CD14-positive monocyte (primary cell): ENCODE measurements at regions not wholly inside any gene's neighbourhood (a gene's known extent, or its start where the extent isn't known, plus 50 kb on each side); places are given as distances from the start of the nearest gene placed in this dataset.

Experiments
- DNase-seq, 3 donors: peaks; one replicate each; pipeline ENCODE4 v3.0.0-alpha.2; 2011 to 2022
- H2AFZ ChIP-seq: 2 replicates; pipeline ENCODE4 v1.6.0; 2012; ENCODE audit warnings: mild to moderate bottlenecking, low read depth, low read length, inconsistent platforms; ENCODE audit not compliant: insufficient read depth, poor library complexity, severe bottlenecking
- H3K27ac ChIP-seq, 2 donors: 1 replicate in 1 of 2; 2 replicates in 1 of 2; pipeline ENCODE4 v1.5.1; 2012 to 2013; ENCODE audit warnings: low read length in 2 of 2, control low read depth in 1 of 2, inconsistent platforms in 1 of 2, low read depth in 1 of 2, mild to moderate bottlenecking in 1 of 2
- H3K27me3 ChIP-seq, 2 donors: one replicate each; pipeline versions ENCODE4 v1.6.0 to v1.6.1; 2011 to 2013; ENCODE audit warnings: low read length in 2 of 2; ENCODE audit not compliant: control insufficient read depth in 2 of 2, insufficient read depth in 2 of 2
- H3K36me3 ChIP-seq, 2 donors: replicated peaks in 1 of 2; 1 replicate in 1 of 2; 2 replicates in 1 of 2; pipeline versions ENCODE4 v1.5.1 to v1.6.1; 2012 to 2013; ENCODE audit warnings: low read length in 2 of 2, control low read depth in 1 of 2, inconsistent platforms in 1 of 2, mild to moderate bottlenecking in 1 of 2; ENCODE audit not compliant: insufficient read depth in 2 of 2, control insufficient read depth in 1 of 2
- H3K4me1 ChIP-seq, 2 donors: 1 replicate in 1 of 2; 2 replicates in 1 of 2; pipeline versions ENCODE4 v1.5.1 to v1.6.1; 2012 to 2013; ENCODE audit warnings: low read length in 2 of 2, control low read depth in 1 of 2, inconsistent platforms in 1 of 2, mild to moderate bottlenecking in 1 of 2, moderate library complexity in 1 of 2; ENCODE audit not compliant: insufficient read depth in 2 of 2, control insufficient read depth in 1 of 2
- H3K4me2 ChIP-seq: replicated peaks from 2 replicates; pipeline ENCODE3; 2012; ENCODE audit warnings: low read length, moderate library complexity, mild to moderate bottlenecking; ENCODE audit not compliant: poor library complexity, severe bottlenecking; ENCODE audit errors: extremely low read depth
- H3K4me3 ChIP-seq, 3 experiments: fragments of 200-600 bp in 1 of 3; sonication (generic) in 1 of 3; replicated peaks in 1 of 3; 1 replicate in 2 of 3; 2 replicates in 1 of 3; pipeline ENCODE4 v1.5.1; 2011 to 2013; ENCODE audit warnings: low read length in 3 of 3, mild to moderate bottlenecking in 3 of 3, control low read depth in 2 of 3, low read depth in 2 of 3, inconsistent platforms in 1 of 3, moderate library complexity in 1 of 3
- H3K79me2 ChIP-seq: 2 replicates; pipeline ENCODE4 v1.6.0; 2012; ENCODE audit warnings: mild to moderate bottlenecking, control low read depth, inconsistent platforms, low read length, moderate library complexity; ENCODE audit not compliant: insufficient read depth
- H3K9ac ChIP-seq: 2 replicates; pipeline ENCODE4 v1.6.0; 2017; ENCODE audit warnings: low read length, mild to moderate bottlenecking; ENCODE audit not compliant: insufficient read depth, poor library complexity, severe bottlenecking
- H3K9me3 ChIP-seq, 2 donors: replicated peaks in 1 of 2; 1 replicate in 1 of 2; 2 replicates in 1 of 2; pipeline versions ENCODE4 v1.5.1 to v1.6.1; 2012 to 2013; ENCODE audit warnings: low read length in 2 of 2, control low read depth in 1 of 2; ENCODE audit not compliant: control insufficient read depth in 1 of 2, insufficient read depth in 1 of 2
- H4K20me1 ChIP-seq: 2 replicates; pipeline ENCODE4 v1.6.0; 2012; ENCODE audit warnings: mild to moderate bottlenecking, low read length, control low read depth, moderate library complexity; ENCODE audit not compliant: insufficient read depth
- H3K27ac Mint-ChIP-seq, 7 donors: one replicate each; pipeline ENCODE4 v1.8.0; 2020; ENCODE audit warnings: mild to moderate bottlenecking in 7 of 7, mixed read lengths in 7 of 7, moderate library complexity in 6 of 7, inconsistent platforms in 2 of 7
- H3K27me3 Mint-ChIP-seq, 3 donors: one replicate each; pipeline ENCODE4 v1.8.0; 2021 to 2022; ENCODE audit warnings: low read depth in 3 of 3, mild to moderate bottlenecking in 3 of 3, mixed read lengths in 3 of 3, moderate library complexity in 3 of 3, inconsistent platforms in 1 of 3
- H3K36me3 Mint-ChIP-seq, 2 donors: one replicate each; pipeline ENCODE4 v1.8.0; 2020; ENCODE audit warnings: mixed read lengths in 2 of 2, inconsistent platforms in 1 of 2, mild to moderate bottlenecking in 1 of 2
- H3K4me1 Mint-ChIP-seq: one replicate; pipeline ENCODE4 v1.8.0; 2020; ENCODE audit warnings: mild to moderate bottlenecking, mixed read lengths
- H3K4me3 Mint-ChIP-seq, 2 donors: one replicate each; pipeline ENCODE4 v1.8.0; 2020; ENCODE audit warnings: mild to moderate bottlenecking in 2 of 2, mixed read lengths in 2 of 2, moderate library complexity in 1 of 2
- H3K9me3 Mint-ChIP-seq, 7 donors: one replicate each; pipeline ENCODE4 v1.8.0; 2020 to 2022; ENCODE audit warnings: mixed read lengths in 7 of 7, mild to moderate bottlenecking in 6 of 7, moderate library complexity in 6 of 7, inconsistent platforms in 2 of 7
- CTCF ChIP-seq: fragments of 200-600 bp; IDR thresholded peaks from one replicate; pipeline ENCODE4 v1.8.0; 2022; ENCODE audit warnings: antibody characterized with exemption, mild to moderate bottlenecking
- WGBS: methylation state at CpG from one replicate; pipeline ENCODE4 v1.1.5; 2013; ENCODE audit warnings: missing lambda C conversion rate; ENCODE audit not compliant: insufficient coverage; 5-methylcytosine and 5-hydroxymethylcytosine counted together
- intact Hi-C, 2 donors: fragments of 100-400 bp; cut with micrococcal nuclease; formaldehyde crosslinking; loops; one replicate each; pipeline versions ENCODE4 v1.15.0 to v1.15.1; 2023

GRCh38 chr2:151113318-151113717, 148.3 kb downstream of the RBM43 start:
- Histone ChIP-seq H3K4me1 (no peaks in the 10 kb centered on the region), H3K9me3 (peaks cover 0 to 1% of the 10 kb centered on the region in 2 donors), H3K4me3 (no peak overlapping the region), H2AFZ (no peak overlapping the region), H3K79me2 (no peaks in the 10 kb centered on the region), H3K4me2 (no peak overlapping the region), H4K20me1 (no peaks in the 10 kb centered on the region), H3K36me3 (no peaks in the 10 kb centered on the region), H3K27me3 (no peaks in the 10 kb centered on the region), H3K9ac (no peak overlapping the region), H3K27ac (no peak overlapping the region)
- no peaks in the 10 kb centered on the region for H3K36me3 Mint-ChIP-seq
- no peak for TF ChIP-seq CTCF
- H3K4me1 Mint-ChIP-seq = no peaks in the 10 kb centered on the region
- H3K4me3 Mint-ChIP-seq = no peak overlapping the region
- WGBS = no CpG with 5 or more reads among the region's 3 CpGs
- no peak overlapping the region for H3K27ac Mint-ChIP-seq
- intact Hi-C loops = no loop called here
- DNase-seq = no peak
- peaks cover 2 to 8% (median 4%) of the 10 kb centered on the region in 7 donors for H3K9me3 Mint-ChIP-seq
- peaks cover 0 to 1% (median 0%) of the 10 kb centered on the region in 3 donors for H3K27me3 Mint-ChIP-seq

- Mint-ChIP-seq H3K27me3 (peaks cover 0 to 1% (median 0%) of the 10 kb centered on the region in 3 donors), H3K27ac (no peak overlapping the region), H3K9me3 (peaks cover 0 to 8% (median 2%) of the 10 kb centered on the region in 7 donors), H3K36me3 (no peaks in the 10 kb centered on the region), H3K4me3 (no peak overlapping the region), H3K4me1 (no peaks in the 10 kb centered on the region)
- Histone ChIP-seq H3K4me3 (no peak overlapping the region), H3K36me3 (no peaks in the 10 kb centered on the region), H3K9ac (no peak overlapping the region), H4K20me1 (no peaks in the 10 kb centered on the region), H3K4me2 (no peak overlapping the region), H3K79me2 (no peaks in the 10 kb centered on the region), H3K9me3 (peaks cover 0 to 3% of the 10 kb centered on the region in 2 donors), H3K27me3 (no peaks in the 10 kb centered on the region), H3K27ac (no peak overlapping the region), H3K4me1 (no peaks in the 10 kb centered on the region), H2AFZ (no peak overlapping the region)
- no CpG with 5 or more reads among the region's 1 CpG for WGBS
- TF ChIP-seq CTCF = no peak
- no peak for DNase-seq
- intact Hi-C loops = no loop called here
Measured at GRCh38 chr2:151111599-151112278, 149.9 kb downstream of the RBM43 start.
